SK-N-MC (cell line): ENCODE measurements at regions not wholly inside any gene's neighbourhood (a gene's known extent, or its start where the extent isn't known, plus 50 kb on each side); places are given as distances from the start of the nearest gene placed in this dataset.

ENCODE experiments used
- DNase-seq: peaks from one replicate; pipeline ENCODE4 v3.0.0-alpha.2; 2011; ENCODE audit warnings: low read depth, low spot score
- H3K27ac ChIP-seq: fragments of 200-600 bp; sonication (generic); 2 replicates; pipeline ENCODE4 v1.5.1; 2016; ENCODE audit warnings: mixed run types
- H3K36me3 ChIP-seq: fragments of 200-600 bp; sonication (generic); 2 replicates; pipeline ENCODE4 v1.6.1; 2017; ENCODE audit warnings: antibody characterized with exemption, low read length, mixed read lengths; ENCODE audit not compliant: insufficient read depth
- H3K4me3 ChIP-seq: fragments of 200-600 bp; sonication (generic); 2 replicates; pipeline ENCODE4 v1.5.1; 2016
- H3K9ac ChIP-seq: fragments of 200-600 bp; sonication (generic); 2 replicates; pipeline ENCODE4 v1.8.0; 2017; ENCODE audit warnings: mixed run types, mixed read lengths; ENCODE audit not compliant: insufficient read length
- H3K9me3 ChIP-seq: fragments of 200-600 bp; sonication (generic); 2 replicates; pipeline ENCODE4 v1.6.1; 2017; ENCODE audit warnings: low read depth, mild to moderate bottlenecking, antibody characterized with exemption, low read length, moderate library complexity, mixed read lengths
- EZH2 ChIP-seq: fragments of 200-600 bp; sonication (generic); IDR thresholded peaks from one replicate; pipeline ENCODE4 v1.6.1; 2017; ENCODE audit warnings: antibody characterized with exemption
- FOXP2 ChIP-seq: optimal IDR thresholded peaks from 2 replicates; pipeline ENCODE3; 2011; ENCODE audit warnings: mild to moderate bottlenecking, moderate library complexity; ENCODE audit not compliant: insufficient read depth; ENCODE audit errors: extremely low read length, control extremely low read depth
- POLR2AphosphoS5 ChIP-seq: IDR thresholded peaks from 2 replicates; pipeline ENCODE4 v1.6.1; 2012; ENCODE audit warnings: mild to moderate bottlenecking, low read depth, low read length, borderline replicate concordance

GRCh38 chr11:96961931-96962330 is 572.1 kb downstream of the JRKL start:
- H3K9ac ChIP-seq = no peak overlapping the region
- DNase-seq = no peak
- H3K4me3 ChIP-seq = no peak overlapping the region
- no peaks in the 10 kb centered on the region for H3K9me3 ChIP-seq
- no peak for TF ChIP-seq FOXP2
- no peak for TF ChIP-seq POLR2AphosphoS5
- TF ChIP-seq EZH2 = no peak
- H3K27ac ChIP-seq = no peak overlapping the region
- H3K36me3 ChIP-seq = no peaks in the 10 kb centered on the region

GRCh38 chr11:96963375-96963774 is 573.6 kb downstream of the JRKL start:
- DNase-seq = no peak
- TF ChIP-seq EZH2 (no peak), FOXP2 (no peak), POLR2AphosphoS5 (no peak)
- no peaks in the 10 kb centered on the region for H3K36me3 ChIP-seq
- no peaks in the 10 kb centered on the region for H3K9me3 ChIP-seq
- no peak overlapping the region for H3K9ac ChIP-seq
- H3K4me3 ChIP-seq = no peak overlapping the region
- H3K27ac ChIP-seq = no peak overlapping the region

- H3K9ac ChIP-seq = no peak overlapping the region
- no peaks in the 10 kb centered on the region for H3K9me3 ChIP-seq
- H3K4me3 ChIP-seq = no peak overlapping the region
- TF ChIP-seq FOXP2 (no peak), EZH2 (no peak), POLR2AphosphoS5 (no peak)
- DNase-seq = no peak
- H3K36me3 ChIP-seq = no peaks in the 10 kb centered on the region
- no peak overlapping the region for H3K27ac ChIP-seq
Observed at GRCh38 chr11:96964661-96965060, 574.8 kb downstream of the JRKL start.

- Histone ChIP-seq H3K36me3 (no peaks in the 10 kb centered on the region), H3K9ac (no peak overlapping the region), H3K9me3 (no peaks in the 10 kb centered on the region), H3K27ac (no peak overlapping the region), H3K4me3 (no peak overlapping the region)
- TF ChIP-seq FOXP2 (no peak), POLR2AphosphoS5 (no peak), EZH2 (no peak)
- DNase-seq = no peak
Observed at GRCh38 chr11:96967616-96968015, 577.8 kb downstream of the JRKL start.

GRCh38 chr11:96969251-96969650 is 579.4 kb downstream of the JRKL start:
- H3K9me3 ChIP-seq = no peaks in the 10 kb centered on the region
- no peak overlapping the region for H3K27ac ChIP-seq
- H3K36me3 ChIP-seq = no peaks in the 10 kb centered on the region
- no peak for TF ChIP-seq POLR2AphosphoS5
- no peak for TF ChIP-seq EZH2
- TF ChIP-seq FOXP2 = no peak
- DNase-seq = no peak
- no peak overlapping the region for H3K9ac ChIP-seq
- no peak overlapping the region for H3K4me3 ChIP-seq

- Histone ChIP-seq H3K9ac (no peak overlapping the region), H3K36me3 (no peaks in the 10 kb centered on the region), H3K9me3 (no peaks in the 10 kb centered on the region), H3K4me3 (no peak overlapping the region), H3K27ac (no peak overlapping the region)
- no peak for DNase-seq
- TF ChIP-seq FOXP2 = no peak
- no peak for TF ChIP-seq POLR2AphosphoS5
- TF ChIP-seq EZH2 = no peak
Observed at GRCh38 chr11:96978751-96979150, 588.9 kb downstream of the JRKL start.

- H3K27ac ChIP-seq = no peak overlapping the region
- no peak overlapping the region for H3K9ac ChIP-seq
- TF ChIP-seq POLR2AphosphoS5 (no peak), EZH2 (no peak), FOXP2 (no peak)
- no peak for DNase-seq
- no peaks in the 10 kb centered on the region for H3K36me3 ChIP-seq
- H3K4me3 ChIP-seq = no peak overlapping the region
- H3K9me3 ChIP-seq = no peaks in the 10 kb centered on the region
Observed at GRCh38 chr11:96986516-96986915, 596.7 kb downstream of the JRKL start.

- no peak for DNase-seq
Observed at GRCh38 chr11:96990914-96991313, 601.1 kb downstream of the JRKL start.

GRCh38 chr11:97000481-97000880 is 610.7 kb downstream of the JRKL start:
- no peak for TF ChIP-seq FOXP2
- Histone ChIP-seq H3K4me3 (no peak overlapping the region), H3K9me3 (no peaks in the 10 kb centered on the region), H3K27ac (no peak overlapping the region), H3K36me3 (no peaks in the 10 kb centered on the region), H3K9ac (no peak overlapping the region)
- DNase-seq = no peak

More at GRCh38 chr11:96990914-96991313, 601.1 kb downstream of the JRKL start:
- Histone ChIP-seq H3K9ac (no peak overlapping the region), H3K4me3 (no peak overlapping the region), H3K9me3 (no peaks in the 10 kb centered on the region), H3K36me3 (no peaks in the 10 kb centered on the region), H3K27ac (no peak overlapping the region)
- no peak for TF ChIP-seq EZH2
- no peak for TF ChIP-seq POLR2AphosphoS5
- no peak for TF ChIP-seq FOXP2
